Thyroid gland (tissue), 4 donors: ENCODE measurements at regions not wholly inside any gene's neighbourhood (a gene's known extent, or its start where the extent isn't known, plus 50 kb on each side); places are given as distances from the start of the nearest gene placed in this dataset.
"Not testable (repeated sequence)": the region's sequence is repeated elsewhere in the genome, so short reads cannot be mapped to it uniquely, and the experiment has no call there.

Source experiments
- POLR2A ChIP-seq, 2 donors: fragments of 450-650 bp; IDR thresholded peaks; one replicate each; pipeline ENCODE4 v1.6.1; 2017; ENCODE audit warnings: antibody characterized with exemption in 2 of 2, mild to moderate bottlenecking in 2 of 2, moderate library complexity in 1 of 2
- TF ChIP-seq, protein P1 (sequence below), 6 experiments: fragments of 200-600 bp in 3 of 6; fragments of 450-650 bp in 3 of 6; sonication (generic) in 3 of 6; IDR thresholded peaks; one replicate each; pipeline ENCODE4 v1.5.1; 2016 to 2019; ENCODE audit warnings: antibody characterized with exemption in 6 of 6, mild to moderate bottlenecking in 2 of 6, inconsistent platforms in 1 of 6, moderate library complexity in 1 of 6

- TF ChIP-seq, protein P1, sequence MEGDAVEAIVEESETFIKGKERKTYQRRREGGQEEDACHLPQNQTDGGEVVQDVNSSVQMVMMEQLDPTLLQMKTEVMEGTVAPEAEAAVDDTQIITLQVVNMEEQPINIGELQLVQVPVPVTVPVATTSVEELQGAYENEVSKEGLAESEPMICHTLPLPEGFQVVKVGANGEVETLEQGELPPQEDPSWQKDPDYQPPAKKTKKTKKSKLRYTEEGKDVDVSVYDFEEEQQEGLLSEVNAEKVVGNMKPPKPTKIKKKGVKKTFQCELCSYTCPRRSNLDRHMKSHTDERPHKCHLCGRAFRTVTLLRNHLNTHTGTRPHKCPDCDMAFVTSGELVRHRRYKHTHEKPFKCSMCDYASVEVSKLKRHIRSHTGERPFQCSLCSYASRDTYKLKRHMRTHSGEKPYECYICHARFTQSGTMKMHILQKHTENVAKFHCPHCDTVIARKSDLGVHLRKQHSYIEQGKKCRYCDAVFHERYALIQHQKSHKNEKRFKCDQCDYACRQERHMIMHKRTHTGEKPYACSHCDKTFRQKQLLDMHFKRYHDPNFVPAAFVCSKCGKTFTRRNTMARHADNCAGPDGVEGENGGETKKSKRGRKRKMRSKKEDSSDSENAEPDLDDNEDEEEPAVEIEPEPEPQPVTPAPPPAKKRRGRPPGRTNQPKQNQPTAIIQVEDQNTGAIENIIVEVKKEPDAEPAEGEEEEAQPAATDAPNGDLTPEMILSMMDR (IDR thresholded peaks at IDR 0.05) = not testable (repeated sequence)
- not testable (repeated sequence) for TF ChIP-seq POLR2A (IDR thresholded peaks at IDR 0.05)
Measured at GRCh38 chr17:79547171-79547570, 63.7 kb downstream of the RBFOX3 start.
